ENCODE measurements at regions not wholly inside any gene's neighbourhood (a gene's known extent, or its start where the extent isn't known, plus 50 kb on each side); places are given as distances from the start of the nearest gene placed in this dataset.

DNA sequence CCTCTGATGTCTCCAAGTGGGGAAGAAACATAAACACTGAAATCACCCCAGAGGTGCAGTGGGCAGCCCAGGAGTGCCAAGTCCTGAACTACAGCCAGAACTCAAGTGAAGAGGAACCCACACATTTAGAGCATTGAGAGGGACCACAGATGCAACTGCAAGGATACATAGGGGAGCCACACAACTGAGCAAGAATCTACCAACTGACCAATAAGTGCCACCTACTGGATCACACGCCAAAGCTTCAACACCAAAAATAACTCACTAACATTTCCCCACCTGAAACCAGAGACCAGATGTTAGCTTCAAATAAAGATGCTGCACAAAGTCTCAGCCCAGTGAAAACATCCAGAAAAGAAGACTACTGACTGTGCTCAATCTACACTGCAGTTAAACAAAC lies 276.7 kb upstream of the GRIA3 start:
- TF ChIP-seq, protein P1, sequence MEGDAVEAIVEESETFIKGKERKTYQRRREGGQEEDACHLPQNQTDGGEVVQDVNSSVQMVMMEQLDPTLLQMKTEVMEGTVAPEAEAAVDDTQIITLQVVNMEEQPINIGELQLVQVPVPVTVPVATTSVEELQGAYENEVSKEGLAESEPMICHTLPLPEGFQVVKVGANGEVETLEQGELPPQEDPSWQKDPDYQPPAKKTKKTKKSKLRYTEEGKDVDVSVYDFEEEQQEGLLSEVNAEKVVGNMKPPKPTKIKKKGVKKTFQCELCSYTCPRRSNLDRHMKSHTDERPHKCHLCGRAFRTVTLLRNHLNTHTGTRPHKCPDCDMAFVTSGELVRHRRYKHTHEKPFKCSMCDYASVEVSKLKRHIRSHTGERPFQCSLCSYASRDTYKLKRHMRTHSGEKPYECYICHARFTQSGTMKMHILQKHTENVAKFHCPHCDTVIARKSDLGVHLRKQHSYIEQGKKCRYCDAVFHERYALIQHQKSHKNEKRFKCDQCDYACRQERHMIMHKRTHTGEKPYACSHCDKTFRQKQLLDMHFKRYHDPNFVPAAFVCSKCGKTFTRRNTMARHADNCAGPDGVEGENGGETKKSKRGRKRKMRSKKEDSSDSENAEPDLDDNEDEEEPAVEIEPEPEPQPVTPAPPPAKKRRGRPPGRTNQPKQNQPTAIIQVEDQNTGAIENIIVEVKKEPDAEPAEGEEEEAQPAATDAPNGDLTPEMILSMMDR (IDR thresholded peaks at IDR 0.05; ENCODE audit: insufficient read depth in 1 of 2, low read depth in 1 of 2, low read length in 1 of 2, severe bottlenecking in 1 of 2, unreplicated experiment in 1 of 2): no peak
- H3K36me3 ChIP-seq (ENCODE audit: control insufficient read depth, insufficient read depth, low read length): no peaks in the 10 kb centered on the region
- Mint-ChIP-seq H3K27ac (ENCODE audit: unreplicated experiment) (no peak overlapping the region), H3K36me3 (ENCODE audit: insufficient read depth, unreplicated experiment) (no peaks in the 10 kb centered on the region), H3K27me3 (ENCODE audit: insufficient read depth, unreplicated experiment) (no peaks in the 10 kb centered on the region), H3K4me3 (ENCODE audit: unreplicated experiment) (no peak overlapping the region), H3K9me3 (ENCODE audit: unreplicated experiment) (no peaks in the 10 kb centered on the region), H3K4me1 (ENCODE audit: low read depth, unreplicated experiment) (no peaks in the 10 kb centered on the region)
- no TSS peak for BruUV-seq (replicated peaks)
- H3K9me3 ChIP-seq: no peaks in the 10 kb centered on the region
- H3K27me3 ChIP-seq (replicated peaks; ENCODE audit: control insufficient read depth, insufficient read depth, low read length): no peaks in the 10 kb centered on the region
- ChIA-PET POLR2A (no interaction called here), CTCF (no interaction called here)
- no peak for DNase-seq
- no peaks in the 10 kb centered on the region for H3K4me1 ChIP-seq
- H3K4me3 ChIP-seq (ENCODE audit: low read depth, low read length): no peak overlapping the region
- intact Hi-C loops (cut with micrococcal nuclease; ENCODE audit: unreplicated experiment): no loop called here

DNA sequence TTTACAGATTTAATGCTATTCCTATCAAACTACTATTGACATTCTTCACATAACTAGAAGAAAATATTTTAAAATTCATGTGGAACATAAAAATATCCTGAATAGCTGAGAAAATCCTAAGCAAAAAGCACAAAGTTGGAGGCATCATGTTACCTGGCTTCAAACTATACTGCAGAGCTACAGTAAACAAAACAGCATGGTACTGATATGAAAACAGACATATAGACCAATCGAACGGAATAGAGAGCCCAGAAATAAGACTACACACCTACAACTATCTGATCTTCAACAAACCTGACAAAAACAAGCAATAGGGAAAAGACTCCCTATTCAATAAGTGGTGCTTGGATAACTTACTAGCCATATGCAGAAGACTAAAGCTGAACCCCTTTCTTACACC lies 273.4 kb upstream of the GRIA3 start:
- no peak overlapping the region for H3K4me3 Mint-ChIP-seq (ENCODE audit: unreplicated experiment)
- H3K27me3 Mint-ChIP-seq (ENCODE audit: insufficient read depth, unreplicated experiment): no peaks in the 10 kb centered on the region
- ChIA-PET CTCF (no interaction called here), POLR2A (no interaction called here)
- H3K4me1 ChIP-seq: no peaks in the 10 kb centered on the region
- no TSS peak for BruUV-seq (replicated peaks)
- H3K27me3 ChIP-seq (replicated peaks; ENCODE audit: control insufficient read depth, insufficient read depth, low read length): no peaks in the 10 kb centered on the region
- no peaks in the 10 kb centered on the region for H3K9me3 ChIP-seq
- no peaks in the 10 kb centered on the region for H3K4me1 Mint-ChIP-seq (ENCODE audit: low read depth, unreplicated experiment)
- H3K36me3 ChIP-seq (ENCODE audit: control insufficient read depth, insufficient read depth, low read length): no peaks in the 10 kb centered on the region
- no peaks in the 10 kb centered on the region for H3K36me3 Mint-ChIP-seq (ENCODE audit: insufficient read depth, unreplicated experiment)
- intact Hi-C loops (cut with micrococcal nuclease; ENCODE audit: unreplicated experiment): no loop called here
- H3K27ac Mint-ChIP-seq (ENCODE audit: unreplicated experiment): no peak overlapping the region
- TF ChIP-seq, protein P1 (IDR thresholded peaks at IDR 0.05; ENCODE audit: insufficient read depth in 1 of 2, low read depth in 1 of 2, low read length in 1 of 2, severe bottlenecking in 1 of 2, unreplicated experiment in 1 of 2): no peak
- H3K4me3 ChIP-seq (ENCODE audit: low read depth, low read length): no peak overlapping the region
- DNase-seq: no peak
- no peaks in the 10 kb centered on the region for H3K9me3 Mint-ChIP-seq (ENCODE audit: unreplicated experiment)

DNA sequence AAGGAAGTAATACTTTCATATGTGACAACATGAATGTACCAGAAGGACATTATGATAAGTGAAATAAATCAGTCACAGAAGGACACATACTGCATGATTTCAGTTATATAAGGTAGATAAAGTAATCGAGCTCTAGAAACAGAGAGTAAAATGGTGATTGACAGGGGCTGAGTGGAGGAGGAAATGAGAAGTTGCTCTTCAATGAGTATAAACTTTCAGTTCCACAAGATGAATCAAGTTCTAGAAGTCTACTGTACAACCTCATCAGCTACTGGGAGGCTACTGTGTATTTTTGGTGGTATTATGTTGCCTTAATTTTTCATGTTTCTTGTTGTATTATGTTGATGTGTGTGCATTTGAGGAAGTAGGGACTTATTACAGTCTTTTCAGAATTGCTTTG lies 270.9 kb upstream of the GRIA3 start:
- H3K36me3 ChIP-seq (ENCODE audit: control insufficient read depth, insufficient read depth, low read length): no peaks in the 10 kb centered on the region
- no peaks in the 10 kb centered on the region for H3K4me1 ChIP-seq
- H3K36me3 Mint-ChIP-seq (ENCODE audit: insufficient read depth, unreplicated experiment): no peaks in the 10 kb centered on the region
- H3K4me1 Mint-ChIP-seq (ENCODE audit: low read depth, unreplicated experiment): no peaks in the 10 kb centered on the region
- no peaks in the 10 kb centered on the region for H3K27me3 Mint-ChIP-seq (ENCODE audit: insufficient read depth, unreplicated experiment)
- H3K4me3 Mint-ChIP-seq (ENCODE audit: unreplicated experiment): no peak overlapping the region
- TF ChIP-seq, protein P1 (IDR thresholded peaks at IDR 0.05; ENCODE audit: insufficient read depth in 1 of 2, low read depth in 1 of 2, low read length in 1 of 2, severe bottlenecking in 1 of 2, unreplicated experiment in 1 of 2): no peak
- intact Hi-C loops (cut with micrococcal nuclease; ENCODE audit: unreplicated experiment): no loop called here
- H3K4me3 ChIP-seq (ENCODE audit: low read depth, low read length): no peak overlapping the region
- BruUV-seq (replicated peaks): no TSS peak
- POLR2A ChIA-PET: no interaction called here
- CTCF ChIA-PET: no interaction called here
- no peaks in the 10 kb centered on the region for H3K9me3 ChIP-seq
- H3K27me3 ChIP-seq (replicated peaks; ENCODE audit: control insufficient read depth, insufficient read depth, low read length): no peaks in the 10 kb centered on the region
- H3K27ac Mint-ChIP-seq (ENCODE audit: unreplicated experiment): no peak overlapping the region
- DNase-seq: no peak
- H3K9me3 Mint-ChIP-seq (ENCODE audit: unreplicated experiment): no peaks in the 10 kb centered on the region

Measured in Caco-2 (cell line).